ENCODE measurements at regions not wholly inside any gene's neighbourhood (a gene's known extent, or its start where the extent isn't known, plus 50 kb on each side); places are given as distances from the start of the nearest gene placed in this dataset.

GRCh38 chr2:422676-423435 is 135.0 kb upstream of the ALKAL2 start (continued):
- no peak for TF ChIP-seq CEBPB (IDR thresholded peaks at IDR 0.05; ENCODE audit: low read depth)
- TF ChIP-seq ELF1 (IDR thresholded peaks at IDR 0.05; ENCODE audit: borderline replicate concordance, low read depth) = no peak
- no peak for TF ChIP-seq SIN3A (IDR thresholded peaks at IDR 0.05; ENCODE audit: low read depth)
- no peak for TF ChIP-seq ATF3 (IDR thresholded peaks at IDR 0.05)
- TF ChIP-seq ZNF274 (IDR thresholded peaks at IDR 0.05; ENCODE audit: low read depth, low read length) = no peak
- TF ChIP-seq JUND (IDR thresholded peaks at IDR 0.05) = no peak
- no peak for TF ChIP-seq EGR1 (IDR thresholded peaks at IDR 0.05; ENCODE audit: low read depth)
- no peak for TF ChIP-seq MAX (IDR thresholded peaks at IDR 0.05)
- TF ChIP-seq RAD21 (IDR thresholded peaks at IDR 0.05; ENCODE audit: low read depth) = no peak
- no peak for TF ChIP-seq POLR2A (IDR thresholded peaks at IDR 0.05; ENCODE audit: borderline replicate concordance, extremely low read depth, insufficient read depth, insufficient read length)
- TF ChIP-seq TCF7L2 (IDR thresholded peaks at IDR 0.05; ENCODE audit: borderline replicate concordance, extremely low read depth, insufficient read depth, insufficient read length) = no peak
- no peak for TF ChIP-seq SP1 (IDR thresholded peaks at IDR 0.05; ENCODE audit: low read depth)
- no peak for TF ChIP-seq ZBTB33 (IDR thresholded peaks at IDR 0.05; ENCODE audit: extremely low read depth, insufficient replicate concordance, low read length)
- TF ChIP-seq FOSL1 (IDR thresholded peaks at IDR 0.05; ENCODE audit: low read depth) = no peak

- H3K4me1 ChIP-seq (ENCODE audit: control insufficient read depth in 1 of 2, insufficient read depth in 2 of 2, low read length in 2 of 2) = no peaks in the 10 kb centered on the region
- H3K4me2 ChIP-seq (ENCODE audit: low read length) = no peak overlapping the region
- no peaks in the 10 kb centered on the region for H4K20me1 ChIP-seq (ENCODE audit: insufficient read depth)
- H3K79me2 ChIP-seq (ENCODE audit: insufficient read depth, low read length) = no peaks in the 10 kb centered on the region
- DNase-seq (ENCODE audit: low read depth, low spot score) (no peak), ATAC-seq (no peak)
- H3K9me2 ChIP-seq (ENCODE audit: insufficient read depth) = no peaks in the 10 kb centered on the region
- H3K9ac ChIP-seq (ENCODE audit: low read length) = no peak overlapping the region
- no peaks in the 10 kb centered on the region for H3K36me3 ChIP-seq (ENCODE audit: control insufficient read depth in 1 of 2, insufficient read depth in 2 of 2, low read length in 2 of 2)
- H3K4me3 ChIP-seq (replicated peaks in 1 of 2; ENCODE audit: low read depth in 1 of 2, low read length in 2 of 2) = no peak overlapping the region
- RAD21 ChIA-PET (ENCODE audit: low non-redundant PET in 1 of 2, low total read pairs in 2 of 2, uncharacterized antibody in 2 of 2, unreplicated experiment in 2 of 2) = no interaction called here
- POLR2A ChIA-PET = no interaction called here
- H3K27ac ChIP-seq (ENCODE audit: low read depth, low read length) = no peak overlapping the region
- intact Hi-C loops (cut with micrococcal nuclease) = no loop called here
- BruUV-seq (replicated peaks) = no TSS peak
- H3K9me3 ChIP-seq (ENCODE audit: control insufficient read depth in 1 of 2, insufficient read depth in 1 of 2, low read depth in 1 of 2, low read length in 2 of 2) = no peaks in the 10 kb centered on the region
- H3K27me3 ChIP-seq (ENCODE audit: insufficient read depth, low read length) = peaks cover 23% of the 10 kb centered on the region
- no peak overlapping the region for H2AFZ ChIP-seq (ENCODE audit: low read depth, low read length, poor library complexity, severe bottlenecking)
- CTCF ChIA-PET = no interaction called here
- TF ChIP-seq CTCF (IDR thresholded peaks at IDR 0.05 in 2 of 3, conservative IDR thresholded peaks at IDR 0.05 in 1 of 3; ENCODE audit: borderline replicate concordance in 1 of 3, insufficient read depth in 1 of 3, low read depth in 2 of 3, low read length in 2 of 3) = no peak
- TF ChIP-seq REST (IDR thresholded peaks at IDR 0.05; ENCODE audit: low read depth) = no peak
- TF ChIP-seq EZH2 (IDR thresholded peaks at IDR 0.05) = no peak
Measured at GRCh38 chr2:421406-421805, 133.5 kb upstream of the ALKAL2 start.

All from HCT116 (cell line).